Activated T-cell treated with anti-CD3 and anti-CD28 coated beads for 24 hours (primary cell): ENCODE measurements at regions not wholly inside any gene's neighbourhood (a gene's known extent, or its start where the extent isn't known, plus 50 kb on each side); places are given as distances from the start of the nearest gene placed in this dataset.
"Not testable (repeated sequence)": the region's sequence is repeated elsewhere in the genome, so short reads cannot be mapped to it uniquely, and the experiment has no call there.

ENCODE experiments used
- DNase-seq: peaks from one replicate; pipeline ENCODE4 v3.0.0-alpha.2; 2020; ENCODE audit warnings: low read depth

GRCh38 chr14:59006179-59006578 is 182.3 kb upstream of the DAAM1 start:
- DNase-seq: not testable (repeated sequence)

GRCh38 chr14:59009967-59010366 is 178.5 kb upstream of the DAAM1 start:
- no peak for DNase-seq

GRCh38 chr14:59013672-59014298 is 174.7 kb upstream of the DAAM1 start:
- no peak for DNase-seq

- DNase-seq: no peak
Observed at GRCh38 chr14:59015482-59015881, 173.0 kb upstream of the DAAM1 start.

- no peak for DNase-seq
Observed at GRCh38 chr14:59017285-59017965, 171.0 kb upstream of the DAAM1 start.

GRCh38 chr14:59018460-59018859 is 170.0 kb upstream of the DAAM1 start:
- no peak for DNase-seq

GRCh38 chr14:59018978-59019377 is 169.5 kb upstream of the DAAM1 start:
- DNase-seq: no peak

GRCh38 chr14:59020382-59020781 is 168.1 kb upstream of the DAAM1 start:
- no peak for DNase-seq

GRCh38 chr14:59022144-59022543 is 166.3 kb upstream of the DAAM1 start:
- DNase-seq: no peak

GRCh38 chr14:59026081-59026480 is 162.4 kb upstream of the DAAM1 start:
- DNase-seq: no peak

GRCh38 chr14:59026640-59027039 is 161.8 kb upstream of the DAAM1 start:
- not testable (repeated sequence) for DNase-seq

- DNase-seq: no peak
Observed at GRCh38 chr14:59028476-59029202, 159.8 kb upstream of the DAAM1 start.

GRCh38 chr14:59032826-59033225 is 155.6 kb upstream of the DAAM1 start:
- DNase-seq: no peak

GRCh38 chr14:59036134-59036533 is 152.3 kb upstream of the DAAM1 start:
- DNase-seq: no peak

- DNase-seq: no peak
Observed at GRCh38 chr14:59037086-59037485, 151.4 kb upstream of the DAAM1 start.

GRCh38 chr14:59037620-59038019 is 150.8 kb upstream of the DAAM1 start:
- DNase-seq: no peak

- DNase-seq: no peak
Observed at GRCh38 chr14:59038746-59039145, 149.7 kb upstream of the DAAM1 start.

- no peak for DNase-seq
Observed at GRCh38 chr14:59041308-59041707, 147.2 kb upstream of the DAAM1 start.

- DNase-seq: no peak
Observed at GRCh38 chr14:59044707-59045106, 143.8 kb upstream of the DAAM1 start.

GRCh38 chr14:59046746-59047145 is 141.7 kb upstream of the DAAM1 start:
- DNase-seq: no peak

- no peak for DNase-seq
Observed at GRCh38 chr14:59055006-59055405, 133.5 kb upstream of the DAAM1 start.

GRCh38 chr14:59055439-59056045 is 132.9 kb upstream of the DAAM1 start:
- DNase-seq: peak; percentile 9

GRCh38 chr14:59057551-59057950 is 130.9 kb upstream of the DAAM1 start:
- no peak for DNase-seq
